H1 (cell line): ENCODE measurements at regions not wholly inside any gene's neighbourhood (a gene's known extent, or its start where the extent isn't known, plus 50 kb on each side); places are given as distances from the start of the nearest gene placed in this dataset.

ENCODE experiments used
- EP300 ChIP-seq, 2 experiments: IDR thresholded peaks; 1 replicate in 1 of 2; 2 replicates in 1 of 2; pipeline ENCODE4 v1.6.1; 2011 to 2012; ENCODE audit warnings: low read depth in 2 of 2, low read length in 2 of 2, mild to moderate bottlenecking in 2 of 2, borderline replicate concordance in 1 of 2, inconsistent platforms in 1 of 2, moderate library complexity in 1 of 2
- EZH2 ChIP-seq: fragments of 200-600 bp; sonication (generic); IDR thresholded peaks from 2 replicates; pipeline ENCODE4 v1.7.1; 2012; ENCODE audit warnings: low read depth, mild to moderate bottlenecking, moderate library complexity, low read length, inconsistent platforms; ENCODE audit not compliant: severe bottlenecking
- GABPA ChIP-seq: IDR thresholded peaks from 2 replicates; pipeline ENCODE4 v1.6.1; 2011; ENCODE audit warnings: mild to moderate bottlenecking, low read length, moderate library complexity, borderline replicate concordance; ENCODE audit not compliant: insufficient read depth
- HDAC2 ChIP-seq, 2 experiments: fragments of 300-600 bp in 1 of 2; sonication (generic) in 1 of 2; IDR thresholded peaks; 2 replicates each; pipeline ENCODE4 v1.6.1; 2011 to 2012; ENCODE audit warnings: low read depth in 2 of 2, low read length in 2 of 2, mild to moderate bottlenecking in 2 of 2, moderate library complexity in 2 of 2, borderline replicate concordance in 1 of 2, inconsistent platforms in 1 of 2
- POLR2A ChIP-seq, 2 experiments: IDR thresholded peaks; 1 replicate in 1 of 2; 2 replicates in 1 of 2; pipeline ENCODE4 v1.6.1; 2011; ENCODE audit warnings: low read depth in 2 of 2, low read length in 2 of 2, mild to moderate bottlenecking in 2 of 2; ENCODE audit errors: control extremely low read depth in 1 of 2
- POLR2AphosphoS5 ChIP-seq: IDR thresholded peaks from 2 replicates; pipeline ENCODE4 v1.6.1; 2011; ENCODE audit warnings: low read depth, low read length
- SP1 ChIP-seq: IDR thresholded peaks from 2 replicates; pipeline ENCODE4 v1.6.1; 2011; ENCODE audit warnings: low read depth, low read length
- SUZ12 ChIP-seq: fragments of 200-600 bp; sonication (generic); IDR thresholded peaks from 2 replicates; pipeline ENCODE4 v1.6.1; 2012; ENCODE audit warnings: mild to moderate bottlenecking, inconsistent platforms, low read length, moderate library complexity, mixed read lengths
- TBP ChIP-seq: IDR thresholded peaks from 2 replicates; pipeline ENCODE4 v1.6.1; 2011; ENCODE audit warnings: low read depth, low read length, improper control_type of control experiment
- YY1 ChIP-seq: IDR thresholded peaks from 2 replicates; pipeline ENCODE4 v1.6.1; 2011; ENCODE audit warnings: low read depth, mild to moderate bottlenecking, low read length
- TF ChIP-seq, protein P1 (sequence below): IDR thresholded peaks from 2 replicates; pipeline ENCODE4 v1.6.1; 2012; ENCODE audit warnings: inconsistent platforms
- TF ChIP-seq, protein P2 (sequence below), 3 experiments: IDR thresholded peaks; 1 replicate in 2 of 3; 2 replicates in 1 of 3; pipeline versions ENCODE4 v1.5.1 to v1.6.1; 2011; ENCODE audit warnings: low read length in 3 of 3, mild to moderate bottlenecking in 3 of 3, inconsistent platforms in 2 of 3, low read depth in 1 of 3, moderate library complexity in 1 of 3; ENCODE audit not compliant: insufficient read depth in 1 of 3; ENCODE audit errors: control extremely low read depth in 1 of 3
- TF ChIP-seq, protein P3 (sequence below): IDR thresholded peaks from 2 replicates; pipeline ENCODE4 v1.6.1; 2011; ENCODE audit warnings: low read depth, mild to moderate bottlenecking, low read length; ENCODE audit not compliant: insufficient read depth

DNA sequence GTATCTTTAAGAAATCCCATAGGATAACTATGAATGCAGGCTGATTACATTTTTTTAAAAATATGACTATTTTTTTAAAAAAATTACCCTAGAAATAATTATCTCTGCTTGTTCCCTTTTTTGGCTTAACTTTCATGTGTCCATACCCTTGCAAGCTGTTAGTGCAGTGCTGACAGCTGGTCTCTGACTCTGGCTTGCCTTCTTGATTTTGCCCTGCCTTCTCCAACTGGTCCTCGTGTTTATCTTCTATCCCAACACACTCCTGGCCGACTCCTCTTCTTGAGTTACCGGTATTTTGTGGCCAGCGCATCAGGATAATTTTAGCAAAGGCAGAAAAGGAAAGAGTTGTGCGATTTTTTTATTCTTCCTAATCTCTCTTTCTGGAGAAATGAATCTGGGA, 111.7 kb upstream of the STARD3NL start:
- no peak for TF ChIP-seq EP300 (IDR thresholded peaks at IDR 0.05; ENCODE audit: borderline replicate concordance in 1 of 2, low read depth in 2 of 2, low read length in 2 of 2)
- no peak for TF ChIP-seq POLR2A (IDR thresholded peaks at IDR 0.05; ENCODE audit: control extremely low read depth in 1 of 2, low read depth in 2 of 2, low read length in 2 of 2)
- TF ChIP-seq, protein P1, sequence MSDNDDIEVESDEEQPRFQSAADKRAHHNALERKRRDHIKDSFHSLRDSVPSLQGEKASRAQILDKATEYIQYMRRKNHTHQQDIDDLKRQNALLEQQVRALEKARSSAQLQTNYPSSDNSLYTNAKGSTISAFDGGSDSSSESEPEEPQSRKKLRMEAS, result no peak
- TF ChIP-seq SP1, result no peak
- no peak for TF ChIP-seq EZH2
- no peak for TF ChIP-seq TBP
- no peak for TF ChIP-seq SUZ12
- TF ChIP-seq HDAC2 (IDR thresholded peaks at IDR 0.05; ENCODE audit: borderline replicate concordance in 1 of 2, low read depth in 2 of 2, low read length in 2 of 2), result no peak
- no peak for TF ChIP-seq GABPA
- TF ChIP-seq, protein P2, sequence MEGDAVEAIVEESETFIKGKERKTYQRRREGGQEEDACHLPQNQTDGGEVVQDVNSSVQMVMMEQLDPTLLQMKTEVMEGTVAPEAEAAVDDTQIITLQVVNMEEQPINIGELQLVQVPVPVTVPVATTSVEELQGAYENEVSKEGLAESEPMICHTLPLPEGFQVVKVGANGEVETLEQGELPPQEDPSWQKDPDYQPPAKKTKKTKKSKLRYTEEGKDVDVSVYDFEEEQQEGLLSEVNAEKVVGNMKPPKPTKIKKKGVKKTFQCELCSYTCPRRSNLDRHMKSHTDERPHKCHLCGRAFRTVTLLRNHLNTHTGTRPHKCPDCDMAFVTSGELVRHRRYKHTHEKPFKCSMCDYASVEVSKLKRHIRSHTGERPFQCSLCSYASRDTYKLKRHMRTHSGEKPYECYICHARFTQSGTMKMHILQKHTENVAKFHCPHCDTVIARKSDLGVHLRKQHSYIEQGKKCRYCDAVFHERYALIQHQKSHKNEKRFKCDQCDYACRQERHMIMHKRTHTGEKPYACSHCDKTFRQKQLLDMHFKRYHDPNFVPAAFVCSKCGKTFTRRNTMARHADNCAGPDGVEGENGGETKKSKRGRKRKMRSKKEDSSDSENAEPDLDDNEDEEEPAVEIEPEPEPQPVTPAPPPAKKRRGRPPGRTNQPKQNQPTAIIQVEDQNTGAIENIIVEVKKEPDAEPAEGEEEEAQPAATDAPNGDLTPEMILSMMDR (IDR thresholded peaks at IDR 0.05; ENCODE audit: control extremely low read depth in 1 of 3, insufficient read depth in 1 of 3, low read depth in 1 of 3, low read length in 3 of 3), result no peak
- TF ChIP-seq, protein P3, sequence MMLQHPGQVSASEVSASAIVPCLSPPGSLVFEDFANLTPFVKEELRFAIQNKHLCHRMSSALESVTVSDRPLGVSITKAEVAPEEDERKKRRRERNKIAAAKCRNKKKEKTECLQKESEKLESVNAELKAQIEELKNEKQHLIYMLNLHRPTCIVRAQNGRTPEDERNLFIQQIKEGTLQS, result no peak
- no peak for TF ChIP-seq YY1
- TF ChIP-seq POLR2AphosphoS5, result no peak
